Smooth muscle cell (in vitro differentiated cells): ENCODE measurements at regions not wholly inside any gene's neighbourhood (a gene's known extent, or its start where the extent isn't known, plus 50 kb on each side); places are given as distances from the start of the nearest gene placed in this dataset.

Experiments
- DNase-seq: peaks from one replicate; lab custom pipeline; 2025; ENCODE audit not compliant: unreplicated experiment; lab: John Stamatoyannopoulos, UW
- H2AFZ ChIP-seq: fragments of 200-600 bp; sonication (generic); 2 replicates; pipeline ENCODE4 v1.6.0; 2016; ENCODE audit warnings: antibody characterized with exemption, low read depth, mild to moderate bottlenecking
- H3F3A ChIP-seq: fragments of 200-600 bp; sonication (generic); 2 replicates; pipeline ENCODE4 v1.6.0; 2017; ENCODE audit warnings: antibody characterized with exemption, low read depth
- H3K27ac ChIP-seq: fragments of 200-600 bp; sonication (generic); 2 replicates; pipeline ENCODE4 v1.5.1; 2016; ENCODE audit warnings: low read depth, mild to moderate bottlenecking
- H3K27me3 ChIP-seq: fragments of 200-600 bp; sonication (generic); 2 replicates; pipeline ENCODE4 v1.6.1; 2016; ENCODE audit warnings: low read depth, mild to moderate bottlenecking
- H3K36me3 ChIP-seq: fragments of 200-600 bp; sonication (generic); 2 replicates; pipeline ENCODE4 v1.5.1; 2016; ENCODE audit warnings: low read depth
- H3K4me1 ChIP-seq: fragments of 200-600 bp; sonication (generic); 2 replicates; pipeline ENCODE4 v1.5.1; 2016; ENCODE audit warnings: low read depth
- H3K4me2 ChIP-seq: fragments of 200-600 bp; sonication (generic); 2 replicates; pipeline ENCODE4 v1.6.0; 2016; ENCODE audit warnings: mild to moderate bottlenecking
- H3K4me3 ChIP-seq: fragments of 200-600 bp; sonication (generic); 2 replicates; pipeline ENCODE4 v1.5.1; 2016; ENCODE audit warnings: mild to moderate bottlenecking
- H3K79me2 ChIP-seq: fragments of 200-600 bp; sonication (generic); 2 replicates; pipeline ENCODE4 v1.6.0; 2016; ENCODE audit warnings: low read depth, mild to moderate bottlenecking
- H3K9ac ChIP-seq: fragments of 200-600 bp; sonication (generic); 2 replicates; pipeline ENCODE4 v1.6.0; 2016; ENCODE audit warnings: low read depth
- H3K9me3 ChIP-seq: fragments of 200-600 bp; sonication (generic); replicated peaks from 2 replicates; pipeline ENCODE4 v1.5.1; 2016; ENCODE audit warnings: low read depth
- H4K20me1 ChIP-seq: fragments of 200-600 bp; sonication (generic); 2 replicates; pipeline ENCODE4 v1.6.0; 2016; ENCODE audit warnings: low read depth
- WGBS: methylation state at CpG from one replicate; pipeline ENCODE4 v1.1.7; 2016; ENCODE audit warnings: low lambda C conversion rate; 5-methylcytosine and 5-hydroxymethylcytosine counted together
- TF ChIP-seq, protein P1 (sequence below): fragments of 200-600 bp; sonication (generic); IDR thresholded peaks from 2 replicates; pipeline ENCODE4 v1.5.1; 2017; ENCODE audit warnings: borderline replicate concordance, mild to moderate bottlenecking, antibody characterized with exemption; ENCODE audit not compliant: insufficient read depth, poor library complexity, severe bottlenecking

DNA sequence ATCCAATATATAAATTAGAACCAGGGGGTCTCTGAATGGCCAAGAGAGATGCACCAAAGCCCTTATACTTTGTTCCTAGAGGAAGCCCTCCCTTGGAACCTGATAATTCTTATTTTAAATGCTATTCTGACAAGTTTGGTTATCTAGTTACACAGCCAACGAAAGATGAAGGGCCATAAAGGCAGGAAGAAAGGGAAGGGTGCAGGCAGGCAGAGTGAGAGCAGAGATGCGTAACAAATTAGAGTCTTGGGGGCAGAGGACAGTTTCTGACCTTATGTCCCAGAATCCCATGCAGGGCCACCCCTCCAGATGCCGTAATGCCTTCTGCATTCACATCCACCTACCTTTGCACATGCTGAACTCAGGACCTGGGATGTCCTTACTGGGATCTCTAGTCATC, 344.6 kb upstream of the ARID1B start:
- Histone ChIP-seq H3K4me3 (no peak overlapping the region), H3K4me1 (no peaks in the 10 kb centered on the region), H3K27ac (no peak overlapping the region), H3K36me3 (no peaks in the 10 kb centered on the region), H3K4me2 (no peak overlapping the region), H3K9ac (no peak overlapping the region), H4K20me1 (no peaks in the 10 kb centered on the region), H2AFZ (no peak overlapping the region), H3K9me3 (no peaks in the 10 kb centered on the region), H3F3A (no peaks in the 10 kb centered on the region), H3K79me2 (no peaks in the 10 kb centered on the region), H3K27me3 (no peaks in the 10 kb centered on the region)
- 81% methylated on average over 3 of the region's 3 CpGs for WGBS
- TF ChIP-seq, protein P1, sequence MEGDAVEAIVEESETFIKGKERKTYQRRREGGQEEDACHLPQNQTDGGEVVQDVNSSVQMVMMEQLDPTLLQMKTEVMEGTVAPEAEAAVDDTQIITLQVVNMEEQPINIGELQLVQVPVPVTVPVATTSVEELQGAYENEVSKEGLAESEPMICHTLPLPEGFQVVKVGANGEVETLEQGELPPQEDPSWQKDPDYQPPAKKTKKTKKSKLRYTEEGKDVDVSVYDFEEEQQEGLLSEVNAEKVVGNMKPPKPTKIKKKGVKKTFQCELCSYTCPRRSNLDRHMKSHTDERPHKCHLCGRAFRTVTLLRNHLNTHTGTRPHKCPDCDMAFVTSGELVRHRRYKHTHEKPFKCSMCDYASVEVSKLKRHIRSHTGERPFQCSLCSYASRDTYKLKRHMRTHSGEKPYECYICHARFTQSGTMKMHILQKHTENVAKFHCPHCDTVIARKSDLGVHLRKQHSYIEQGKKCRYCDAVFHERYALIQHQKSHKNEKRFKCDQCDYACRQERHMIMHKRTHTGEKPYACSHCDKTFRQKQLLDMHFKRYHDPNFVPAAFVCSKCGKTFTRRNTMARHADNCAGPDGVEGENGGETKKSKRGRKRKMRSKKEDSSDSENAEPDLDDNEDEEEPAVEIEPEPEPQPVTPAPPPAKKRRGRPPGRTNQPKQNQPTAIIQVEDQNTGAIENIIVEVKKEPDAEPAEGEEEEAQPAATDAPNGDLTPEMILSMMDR, result no peak
- DNase-seq, result no peak

- peaks cover 8% of the 10 kb centered on the region for H3K4me1 ChIP-seq
- H4K20me1 ChIP-seq, result no peaks in the 10 kb centered on the region
- peaks cover 5% of the 10 kb centered on the region for H3F3A ChIP-seq
- WGBS, result 61% methylated on average over 3 of the region's 3 CpGs
- TF ChIP-seq, protein P1, result no peak
- no peaks in the 10 kb centered on the region for H3K9me3 ChIP-seq
- no peaks in the 10 kb centered on the region for H3K36me3 ChIP-seq
- H3K9ac ChIP-seq, result no peak overlapping the region
- no peaks in the 10 kb centered on the region for H3K27me3 ChIP-seq
- no peak overlapping the region for H2AFZ ChIP-seq
- DNase-seq, result no peak
- no peak overlapping the region for H3K4me3 ChIP-seq
- H3K79me2 ChIP-seq, result no peaks in the 10 kb centered on the region
- H3K4me2 ChIP-seq, result no peak overlapping the region
- H3K27ac ChIP-seq, result no peak overlapping the region
These were observed 346.8 kb upstream of the ARID1B start for GRCh38 chr6:156430386-156430785.

DNA sequence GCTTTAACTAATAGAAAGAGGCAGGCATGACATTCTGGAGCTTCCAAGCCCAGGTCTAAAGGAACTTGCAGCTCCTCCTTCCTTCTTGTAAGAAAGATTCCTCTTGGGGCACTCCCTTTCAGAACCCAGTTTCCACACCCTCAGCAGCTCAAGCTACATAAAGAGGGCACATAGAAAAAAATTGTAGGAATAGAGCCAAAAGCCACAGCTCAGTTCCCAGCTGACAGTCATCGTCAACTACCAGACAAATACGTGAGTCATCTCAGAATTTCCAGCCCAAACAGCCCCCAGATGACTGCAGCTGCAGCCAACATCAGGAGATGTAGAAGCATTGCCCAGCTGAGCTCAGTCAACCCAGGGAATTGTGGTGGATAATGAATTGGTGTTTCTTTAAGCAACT, 349.8 kb upstream of the ARID1B start:
- TF ChIP-seq, protein P1, result no peak
- peak; percentile 10 for DNase-seq
- H3K27me3 ChIP-seq, result no peaks in the 10 kb centered on the region
- peak overlapping the region; percentile 78 for H3K9ac ChIP-seq
- WGBS, result 8% methylated on average over 2 of the region's 2 CpGs
- H3K4me2 ChIP-seq, result peak overlapping the region; percentile 62
- peak overlapping the region; percentile 100 for H3K27ac ChIP-seq
- H2AFZ ChIP-seq, result no peak overlapping the region
- H3K9me3 ChIP-seq, result no peaks in the 10 kb centered on the region
- no peaks in the 10 kb centered on the region for H3K36me3 ChIP-seq
- peaks cover 5% of the 10 kb centered on the region for H3F3A ChIP-seq
- no peaks in the 10 kb centered on the region for H3K79me2 ChIP-seq
- no peak overlapping the region for H3K4me3 ChIP-seq
- no peaks in the 10 kb centered on the region for H4K20me1 ChIP-seq
- H3K4me1 ChIP-seq, result peaks cover 8% of the 10 kb centered on the region

DNA sequence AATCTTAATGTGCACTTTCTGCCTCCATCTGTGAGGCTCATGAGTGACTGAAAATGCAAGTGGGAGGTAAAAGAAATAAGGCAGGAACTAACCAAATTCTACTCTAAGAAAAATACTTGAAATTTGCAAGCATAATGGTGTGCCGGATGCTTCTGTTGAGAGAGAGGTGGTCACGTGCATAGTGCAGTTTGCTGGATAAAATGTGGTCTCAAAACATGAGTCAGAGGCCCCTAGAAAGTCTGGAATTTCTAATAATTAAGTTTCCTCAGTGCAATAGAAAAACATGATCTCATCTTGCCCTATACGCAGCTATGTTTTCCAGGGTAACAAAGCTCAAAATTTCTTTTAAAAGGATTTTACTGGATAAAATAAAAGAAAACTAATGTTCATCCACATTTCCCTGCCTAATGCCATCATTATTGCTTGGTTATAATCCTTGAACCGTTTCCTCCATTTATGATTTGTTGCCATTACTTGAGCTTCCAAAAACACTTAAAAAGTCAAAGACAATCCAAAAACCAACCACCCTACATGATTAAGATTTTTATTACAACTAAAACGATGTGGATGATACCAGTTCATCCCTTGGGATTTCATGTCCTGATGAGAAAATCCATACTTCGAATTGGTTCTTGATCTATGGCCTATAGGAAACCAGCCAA, 351.7 kb upstream of the ARID1B start:
- WGBS, result 44% methylated on average over 6 of the region's 6 CpGs

More for the DNA sequence above, 351.7 kb upstream of the ARID1B start:
- Histone ChIP-seq H3F3A (peaks cover 9% of the 10 kb centered on the region), H3K27ac (peak overlapping the region; percentile 100), H3K79me2 (no peaks in the 10 kb centered on the region), H3K4me2 (peak overlapping the region; percentile 70), H3K36me3 (no peaks in the 10 kb centered on the region), H3K4me3 (no peak overlapping the region), H3K27me3 (no peaks in the 10 kb centered on the region), H3K9ac (peak overlapping the region; percentile 91), H4K20me1 (no peaks in the 10 kb centered on the region), H3K9me3 (no peaks in the 10 kb centered on the region), H2AFZ (peak overlapping the region; percentile 73), H3K4me1 (peaks cover 8% of the 10 kb centered on the region)
- no peak for DNase-seq
- TF ChIP-seq, protein P1, result no peak
